GM12872 (cell line): ENCODE measurements at regions not wholly inside any gene's neighbourhood (a gene's known extent, or its start where the extent isn't known, plus 50 kb on each side); places are given as distances from the start of the nearest gene placed in this dataset.

Experiments
- CTCF ChIP-seq: IDR thresholded peaks from 3 replicates; pipeline ENCODE4 v1.5.1; 2011; ENCODE audit warnings: low read depth, mild to moderate bottlenecking, low read length, moderate library complexity; ENCODE audit not compliant: insufficient read depth

- TF ChIP-seq CTCF = no peak
Observed at GRCh38 chr12:81988362-81988761, 229.2 kb upstream of the PPFIA2 start.

GRCh38 chr12:81987371-81987770, 228.2 kb upstream of the PPFIA2 start:
- TF ChIP-seq CTCF = no peak

- no peak for TF ChIP-seq CTCF
Observed at GRCh38 chr12:81976661-81977060, 217.5 kb upstream of the PPFIA2 start.

- TF ChIP-seq CTCF = no peak
Observed at GRCh38 chr12:81974762-81975161, 215.6 kb upstream of the PPFIA2 start.

GRCh38 chr12:81968421-81968820, 209.3 kb upstream of the PPFIA2 start:
- no peak for TF ChIP-seq CTCF

- TF ChIP-seq CTCF = no peak
Observed at GRCh38 chr12:81963636-81964035, 204.5 kb upstream of the PPFIA2 start.

- no peak for TF ChIP-seq CTCF
Observed at GRCh38 chr12:81963026-81963425, 203.9 kb upstream of the PPFIA2 start.
